ENCODE measurements at regions not wholly inside any gene's neighbourhood (a gene's known extent, or its start where the extent isn't known, plus 50 kb on each side); places are given as distances from the start of the nearest gene placed in this dataset.

DNA sequence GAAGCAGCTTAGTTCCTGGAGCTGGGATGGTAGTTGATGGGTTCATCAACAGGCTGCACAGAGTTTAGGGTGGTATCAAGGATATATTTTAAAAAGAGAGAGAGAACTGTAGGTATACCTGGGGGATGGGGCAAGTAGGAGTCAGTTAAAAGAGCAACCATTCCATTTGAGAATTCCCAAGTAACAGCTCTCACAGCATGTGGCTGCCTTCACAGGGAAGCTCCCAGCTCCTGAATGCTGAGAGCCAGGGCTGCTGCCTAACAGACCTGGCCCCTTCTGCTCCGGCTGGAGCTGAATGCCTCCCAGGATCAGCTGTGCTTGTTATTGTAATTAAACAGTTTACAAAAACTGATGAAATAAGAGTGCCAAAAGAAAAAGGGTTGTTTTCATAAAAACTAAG, 58.8 kb upstream of the GPR26 start:
- ATAC-seq (no peak), DNase-seq (no peak), FAIRE-seq (no peak)
- Histone ChIP-seq H3K36me3 (no peaks in the 10 kb centered on the region), H3K4me3 (no peak overlapping the region), H3K27me3 (peaks cover 0 to 7% (median 2%) of the 10 kb centered on the region in 4 donors), H3K9me3 (no peaks in the 10 kb centered on the region), H3K4me1 (no peaks in the 10 kb centered on the region), H3K27ac (no peak overlapping the region)
- TF ChIP-seq, protein P1, sequence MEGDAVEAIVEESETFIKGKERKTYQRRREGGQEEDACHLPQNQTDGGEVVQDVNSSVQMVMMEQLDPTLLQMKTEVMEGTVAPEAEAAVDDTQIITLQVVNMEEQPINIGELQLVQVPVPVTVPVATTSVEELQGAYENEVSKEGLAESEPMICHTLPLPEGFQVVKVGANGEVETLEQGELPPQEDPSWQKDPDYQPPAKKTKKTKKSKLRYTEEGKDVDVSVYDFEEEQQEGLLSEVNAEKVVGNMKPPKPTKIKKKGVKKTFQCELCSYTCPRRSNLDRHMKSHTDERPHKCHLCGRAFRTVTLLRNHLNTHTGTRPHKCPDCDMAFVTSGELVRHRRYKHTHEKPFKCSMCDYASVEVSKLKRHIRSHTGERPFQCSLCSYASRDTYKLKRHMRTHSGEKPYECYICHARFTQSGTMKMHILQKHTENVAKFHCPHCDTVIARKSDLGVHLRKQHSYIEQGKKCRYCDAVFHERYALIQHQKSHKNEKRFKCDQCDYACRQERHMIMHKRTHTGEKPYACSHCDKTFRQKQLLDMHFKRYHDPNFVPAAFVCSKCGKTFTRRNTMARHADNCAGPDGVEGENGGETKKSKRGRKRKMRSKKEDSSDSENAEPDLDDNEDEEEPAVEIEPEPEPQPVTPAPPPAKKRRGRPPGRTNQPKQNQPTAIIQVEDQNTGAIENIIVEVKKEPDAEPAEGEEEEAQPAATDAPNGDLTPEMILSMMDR (IDR thresholded peaks at IDR 0.05): no peak
- WGBS, 2 donors: 5 to 8% methylated on average over 1 of the region's 1 CpG
- intact Hi-C loops (cut with DNase I): no loop called here

DNA sequence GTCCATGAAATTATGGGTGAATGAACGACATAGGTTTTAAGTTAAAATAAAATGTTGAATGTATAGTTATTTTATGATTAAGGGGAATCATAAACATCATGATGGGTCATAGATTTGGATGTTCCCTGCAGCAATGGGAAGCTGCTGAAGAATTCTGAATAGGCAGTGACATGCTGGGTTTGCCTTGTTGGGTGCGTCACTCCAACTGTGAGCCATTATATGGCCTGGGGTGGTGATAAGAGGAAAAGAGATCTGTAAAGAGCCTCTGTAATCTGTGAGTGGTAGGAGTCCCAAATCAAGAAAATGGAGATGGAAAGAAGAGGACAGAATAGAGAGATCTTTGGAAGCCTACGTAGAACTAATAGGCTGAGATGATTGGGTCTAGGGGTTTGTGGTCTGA, 58.1 kb upstream of the GPR26 start:
- ATAC-seq (no peak), DNase-seq (no peak), FAIRE-seq (no peak)
- Histone ChIP-seq H3K27me3 (peaks cover 0 to 6% (median 2%) of the 10 kb centered on the region in 4 donors), H3K27ac (no peak overlapping the region), H3K4me3 (no peak overlapping the region), H3K36me3 (no peaks in the 10 kb centered on the region), H3K4me1 (no peaks in the 10 kb centered on the region), H3K9me3 (no peaks in the 10 kb centered on the region)
- TF ChIP-seq, protein P1 (IDR thresholded peaks at IDR 0.05): no peak
- WGBS, 2 donors: 23 to 33% methylated on average over 3 of the region's 3 CpGs
- intact Hi-C loops (cut with DNase I): no loop called here

DNA sequence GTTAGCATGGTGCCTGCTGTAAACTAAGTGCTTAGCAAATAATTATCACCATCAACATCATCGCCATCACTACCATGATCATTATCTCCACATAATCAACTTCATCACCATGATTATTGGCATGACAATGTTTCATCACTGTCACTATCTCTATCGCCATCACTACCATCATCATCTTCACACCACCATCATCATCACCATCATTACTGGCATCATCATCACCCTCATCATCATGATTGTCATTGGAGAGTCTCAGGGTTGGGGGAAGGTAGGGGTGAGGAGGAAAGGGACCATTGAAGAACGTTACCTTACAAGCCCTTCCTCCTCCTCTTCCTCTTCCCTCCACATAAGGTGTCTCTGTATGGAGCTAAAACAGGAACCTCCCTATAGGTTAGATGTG, 54.9 kb upstream of the GPR26 start:
- 39 to 49% methylated on average over 3 of the region's 3 CpGs for WGBS, 2 donors
- no peak for ATAC-seq

DNA sequence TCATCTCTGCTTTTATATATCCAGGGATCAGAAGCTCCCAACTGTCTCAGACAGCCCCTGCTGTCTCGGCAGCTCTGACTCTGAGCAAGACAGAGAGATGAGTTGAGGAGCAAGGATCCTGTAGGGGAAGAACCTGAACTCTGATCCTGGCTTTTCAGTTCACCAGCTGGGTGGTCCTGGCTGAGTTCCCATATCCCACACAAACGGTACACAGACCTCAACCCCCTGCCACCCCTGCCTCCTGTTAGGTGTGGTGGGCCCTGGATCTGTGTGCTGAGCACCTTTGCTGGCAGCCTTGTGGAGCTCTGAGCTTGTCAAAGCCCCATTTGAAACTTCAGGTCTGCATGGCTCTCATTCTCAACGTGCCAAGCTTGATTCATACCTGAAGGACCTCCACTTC, 54.3 kb upstream of the GPR26 start:
- TF ChIP-seq, protein P1 (IDR thresholded peaks at IDR 0.05): no peak
- H3K36me3 ChIP-seq: no peaks in the 10 kb centered on the region
- DNase-seq (no peak), FAIRE-seq (no peak), ATAC-seq (no peak)
- H3K27ac ChIP-seq: no peak overlapping the region
- intact Hi-C loops (cut with DNase I): no loop called here
- H3K27me3 ChIP-seq: peaks cover 0 to 8% (median 0%) of the 10 kb centered on the region in 4 donors
- H3K4me1 ChIP-seq: no peaks in the 10 kb centered on the region
- 20 to 52% methylated on average over 3 of the region's 3 CpGs for WGBS, 2 donors
- H3K4me3 ChIP-seq: no peak overlapping the region
- no peaks in the 10 kb centered on the region for H3K9me3 ChIP-seq

More for the DNA sequence above, 54.9 kb upstream of the GPR26 start:
- Histone ChIP-seq H3K4me3 (no peak overlapping the region), H3K27ac (no peak overlapping the region), H3K4me1 (no peaks in the 10 kb centered on the region), H3K27me3 (peaks cover 0 to 3% (median 0%) of the 10 kb centered on the region in 4 donors), H3K9me3 (no peaks in the 10 kb centered on the region), H3K36me3 (no peaks in the 10 kb centered on the region)
- FAIRE-seq (no peak), DNase-seq (no peak)
- intact Hi-C loops (cut with DNase I): no loop called here
- TF ChIP-seq, protein P1 (IDR thresholded peaks at IDR 0.05): no peak

DNA sequence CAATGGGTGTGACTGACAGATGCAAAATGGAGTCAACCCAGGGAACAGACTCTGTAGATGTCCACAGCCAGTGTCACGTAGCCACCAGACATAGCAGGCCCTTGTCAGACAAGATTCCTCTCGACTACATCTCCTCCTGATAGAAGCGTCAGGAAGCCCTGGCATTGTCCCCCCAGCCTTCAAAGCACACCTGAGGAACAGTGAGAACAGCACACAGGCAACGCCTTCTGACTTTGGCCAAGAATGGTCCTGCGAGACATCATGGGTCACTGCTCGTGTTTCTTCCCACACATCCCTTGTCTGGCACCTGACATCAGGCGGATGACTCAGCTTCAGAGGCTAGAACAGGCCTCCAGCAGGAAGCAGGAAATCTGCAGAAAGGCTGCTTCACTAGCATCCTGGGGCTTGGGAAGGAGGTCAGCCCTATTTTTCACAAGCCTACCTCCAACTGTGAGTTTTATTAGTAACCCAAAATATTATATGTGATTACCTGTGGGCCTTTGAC, 52.8 kb upstream of the GPR26 start:
- H3K4me3 ChIP-seq: no peak overlapping the region
- intact Hi-C loops (cut with DNase I): no loop called here
- DNase-seq (no peak), ATAC-seq (no peak), FAIRE-seq (no peak)
- TF ChIP-seq, protein P1 (IDR thresholded peaks at IDR 0.05): no peak
- H3K4me1 ChIP-seq: no peaks in the 10 kb centered on the region
- H3K36me3 ChIP-seq: no peaks in the 10 kb centered on the region
- peaks cover 0 to 7% (median 0%) of the 10 kb centered on the region in 4 donors for H3K27me3 ChIP-seq
- no peaks in the 10 kb centered on the region for H3K9me3 ChIP-seq
- WGBS, 2 donors: 50 to 57% methylated on average over 7 of the region's 7 CpGs
- no peak overlapping the region for H3K27ac ChIP-seq

Measured in pancreas (tissue), 10 donors.